22Rv1 (cell line): ENCODE measurements at regions not wholly inside any gene's neighbourhood (a gene's known extent, or its start where the extent isn't known, plus 50 kb on each side); places are given as distances from the start of the nearest gene placed in this dataset.
"Not testable (repeated sequence)": the region's sequence is repeated elsewhere in the genome, so short reads cannot be mapped to it uniquely, and the experiment has no call there.

Experiments used
- H3K27ac ChIP-seq: fragments of 450-650 bp; 2 replicates; pipeline ENCODE4 v1.5.1; 2017
- ZFX ChIP-seq: fragments of 450-650 bp; IDR thresholded peaks from 2 replicates; pipeline ENCODE4 v1.6.1; 2017; ENCODE audit warnings: antibody characterized with exemption, borderline replicate concordance
- TF ChIP-seq, protein P1 (sequence below): fragments of 450-650 bp; IDR thresholded peaks from 2 replicates; pipeline ENCODE4 v1.5.1; 2017; ENCODE audit warnings: mild to moderate bottlenecking

DNA sequence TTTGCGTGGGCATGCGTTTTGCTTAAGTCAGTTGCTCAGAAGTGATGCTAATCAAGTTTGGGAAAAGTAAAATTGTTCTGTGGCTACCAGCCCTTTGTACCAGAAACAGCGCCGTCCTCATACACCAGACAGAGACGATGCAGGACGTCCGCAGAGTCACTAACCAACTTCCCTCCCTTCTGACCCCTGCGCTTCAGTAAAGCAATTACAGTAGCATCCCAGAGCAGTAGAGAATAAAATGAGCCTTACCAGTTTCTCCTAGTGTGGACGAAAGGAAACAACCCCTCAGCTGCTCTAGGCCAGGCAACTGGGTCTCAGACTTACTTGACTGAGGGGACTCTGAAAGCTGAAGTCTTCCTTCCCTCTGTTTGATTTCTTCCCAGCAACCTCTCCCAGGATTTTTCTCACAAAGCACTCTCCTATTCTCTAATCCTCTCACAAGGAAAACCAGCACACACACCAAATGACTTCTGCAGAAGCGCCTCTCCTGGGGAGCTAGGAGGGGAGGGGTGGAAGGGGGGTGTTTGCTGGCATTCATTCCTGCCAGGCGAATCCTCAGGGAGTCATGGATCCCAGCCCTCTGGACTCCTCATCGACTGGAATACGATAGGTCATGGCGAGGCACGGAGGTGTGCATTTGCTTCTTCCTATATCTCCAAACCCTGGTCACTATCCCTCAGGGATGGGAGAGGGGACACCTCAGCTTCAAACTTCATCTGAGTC is 56.0 kb upstream of the MID1 start:
- TF ChIP-seq, protein P1, sequence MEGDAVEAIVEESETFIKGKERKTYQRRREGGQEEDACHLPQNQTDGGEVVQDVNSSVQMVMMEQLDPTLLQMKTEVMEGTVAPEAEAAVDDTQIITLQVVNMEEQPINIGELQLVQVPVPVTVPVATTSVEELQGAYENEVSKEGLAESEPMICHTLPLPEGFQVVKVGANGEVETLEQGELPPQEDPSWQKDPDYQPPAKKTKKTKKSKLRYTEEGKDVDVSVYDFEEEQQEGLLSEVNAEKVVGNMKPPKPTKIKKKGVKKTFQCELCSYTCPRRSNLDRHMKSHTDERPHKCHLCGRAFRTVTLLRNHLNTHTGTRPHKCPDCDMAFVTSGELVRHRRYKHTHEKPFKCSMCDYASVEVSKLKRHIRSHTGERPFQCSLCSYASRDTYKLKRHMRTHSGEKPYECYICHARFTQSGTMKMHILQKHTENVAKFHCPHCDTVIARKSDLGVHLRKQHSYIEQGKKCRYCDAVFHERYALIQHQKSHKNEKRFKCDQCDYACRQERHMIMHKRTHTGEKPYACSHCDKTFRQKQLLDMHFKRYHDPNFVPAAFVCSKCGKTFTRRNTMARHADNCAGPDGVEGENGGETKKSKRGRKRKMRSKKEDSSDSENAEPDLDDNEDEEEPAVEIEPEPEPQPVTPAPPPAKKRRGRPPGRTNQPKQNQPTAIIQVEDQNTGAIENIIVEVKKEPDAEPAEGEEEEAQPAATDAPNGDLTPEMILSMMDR = no peak
- no peak for TF ChIP-seq ZFX
- H3K27ac ChIP-seq = no peak overlapping the region

DNA sequence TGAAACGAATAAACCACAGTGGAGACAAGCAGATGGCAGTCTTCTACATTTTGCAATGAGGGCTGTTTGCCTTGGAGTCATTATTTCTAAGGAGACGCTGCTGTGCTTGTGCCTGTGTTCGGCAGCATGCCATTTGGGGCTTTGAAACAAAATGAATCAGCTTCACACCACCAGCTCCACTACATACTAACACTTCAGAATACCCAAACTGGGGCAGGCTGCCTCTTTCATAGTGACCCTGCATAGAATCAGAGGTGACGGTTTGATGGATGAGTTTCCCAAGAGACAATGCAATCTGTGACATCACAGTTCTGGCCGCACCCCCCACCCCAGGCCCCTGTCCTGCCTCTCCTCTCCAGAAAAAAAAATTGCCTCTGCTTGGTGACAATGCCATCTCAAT is 57.1 kb upstream of the MID1 start:
- TF ChIP-seq, protein P1 = no peak
- TF ChIP-seq ZFX = no peak
- no peak overlapping the region for H3K27ac ChIP-seq

DNA sequence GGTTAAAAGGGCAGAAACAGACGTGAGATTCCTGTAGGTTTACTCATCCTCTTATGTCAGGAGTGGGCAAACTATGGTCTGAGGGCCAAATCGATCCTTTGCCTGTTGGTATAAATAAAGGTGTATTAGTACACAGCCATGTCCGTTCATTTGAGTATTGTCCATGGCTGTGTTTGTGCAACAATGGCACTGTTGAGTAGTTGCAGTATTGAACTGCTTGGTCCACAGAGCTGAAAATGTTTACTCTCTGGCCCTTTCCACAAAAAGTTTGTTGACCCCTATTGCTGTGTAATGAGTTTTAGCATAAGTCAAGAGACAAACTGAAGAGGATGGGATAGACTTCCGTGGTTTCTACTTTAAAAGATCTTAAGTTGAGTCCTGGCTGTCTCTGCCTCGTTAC is 59.0 kb upstream of the MID1 start:
- H3K27ac ChIP-seq = no peak overlapping the region
- no peak for TF ChIP-seq ZFX
- TF ChIP-seq, protein P1 = no peak

DNA sequence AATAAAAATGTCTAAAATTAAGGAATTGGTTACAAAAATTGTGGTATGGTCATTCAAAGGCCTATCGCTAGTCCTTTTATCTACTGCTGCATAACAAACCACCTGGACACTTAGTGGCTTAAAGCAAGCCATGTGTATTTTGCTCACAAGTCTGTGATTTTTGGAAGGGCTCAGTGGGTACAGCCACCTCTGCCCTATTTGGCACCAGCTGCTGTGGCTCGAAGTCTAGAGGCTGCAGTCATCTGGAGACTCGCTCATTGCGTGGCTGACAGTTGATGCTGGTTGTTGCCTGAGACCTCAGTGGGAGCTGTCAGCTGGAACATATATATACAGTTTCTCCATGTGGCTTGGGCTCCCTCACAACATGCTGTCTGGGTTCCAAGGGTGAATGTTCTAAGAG is 60.8 kb upstream of the MID1 start:
- H3K27ac ChIP-seq = no peak overlapping the region
- no peak for TF ChIP-seq ZFX
- TF ChIP-seq, protein P1 = no peak

DNA sequence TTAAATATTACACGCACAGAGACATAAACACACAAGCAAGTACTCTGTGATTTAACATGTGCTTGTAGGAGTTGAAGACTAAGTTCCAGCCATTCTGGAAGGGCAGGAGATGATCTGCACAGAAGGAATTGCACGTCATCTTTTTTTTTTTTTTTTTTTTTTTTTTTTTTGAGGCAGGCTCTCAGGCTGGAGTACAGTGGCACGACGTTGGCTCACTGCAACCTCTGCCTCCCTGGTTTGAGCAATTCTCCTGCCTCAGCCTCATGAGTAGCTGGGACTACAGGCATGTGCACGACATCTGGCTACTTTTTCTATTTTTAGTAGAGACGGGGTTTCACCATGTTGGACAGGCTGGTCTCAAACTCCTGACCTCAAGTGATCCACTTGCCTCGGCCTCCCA is 63.2 kb upstream of the MID1 start:
- not testable (repeated sequence) for H3K27ac ChIP-seq

DNA sequence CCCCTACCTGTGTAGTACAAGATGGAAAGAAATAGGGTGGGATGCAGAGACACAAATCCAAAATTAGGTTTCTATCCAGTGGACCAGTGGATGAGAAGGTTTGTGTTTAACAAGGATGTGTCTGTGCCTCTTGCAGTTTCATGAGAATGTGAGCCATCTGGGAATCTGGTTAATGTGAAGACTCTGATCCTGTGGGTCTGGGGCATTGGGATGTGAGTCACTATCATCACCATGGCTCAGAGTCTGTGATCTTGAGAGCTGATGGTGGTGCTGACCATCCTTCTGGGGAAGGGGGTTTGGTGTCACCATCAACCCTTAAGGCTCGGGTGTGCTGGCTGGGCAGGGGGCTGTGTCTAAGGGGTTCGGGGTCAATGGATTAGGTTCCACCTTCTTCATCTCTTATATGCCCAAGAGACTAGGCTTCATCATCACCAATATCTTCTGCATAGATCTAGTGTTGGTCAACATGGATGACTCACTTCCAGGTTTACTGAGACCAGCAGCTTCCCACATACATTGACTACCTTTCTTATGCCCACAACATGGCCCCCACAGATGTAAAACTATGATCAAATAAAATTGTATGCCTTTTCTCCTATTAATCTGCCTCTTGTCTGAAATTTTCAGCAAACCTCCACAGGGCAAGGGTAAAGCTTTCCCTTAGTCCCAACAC is 65.7 kb upstream of the MID1 start:
- H3K27ac ChIP-seq = no peak overlapping the region
- TF ChIP-seq, protein P1 = no peak
- TF ChIP-seq ZFX = no peak

DNA sequence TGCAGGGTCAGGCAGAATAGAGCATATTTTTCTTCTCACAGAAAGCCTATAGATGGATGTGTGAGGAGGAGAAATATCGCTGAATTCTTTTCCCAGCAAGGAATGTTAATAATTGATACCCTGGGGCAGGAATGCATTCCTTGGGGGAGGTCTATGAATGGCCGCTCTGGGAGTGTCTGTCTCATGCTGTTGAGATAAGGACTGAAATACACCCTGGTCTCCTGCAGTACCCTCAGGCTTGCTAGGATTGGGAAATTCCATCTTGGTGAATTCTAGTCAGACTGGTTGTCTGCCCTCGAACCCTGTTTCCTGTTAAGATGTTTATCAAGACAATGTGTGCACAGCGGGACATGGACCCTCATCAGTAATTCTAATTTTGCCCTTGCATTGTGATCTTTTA is 71.4 kb upstream of the MID1 start:
- not testable (repeated sequence) for H3K27ac ChIP-seq

DNA sequence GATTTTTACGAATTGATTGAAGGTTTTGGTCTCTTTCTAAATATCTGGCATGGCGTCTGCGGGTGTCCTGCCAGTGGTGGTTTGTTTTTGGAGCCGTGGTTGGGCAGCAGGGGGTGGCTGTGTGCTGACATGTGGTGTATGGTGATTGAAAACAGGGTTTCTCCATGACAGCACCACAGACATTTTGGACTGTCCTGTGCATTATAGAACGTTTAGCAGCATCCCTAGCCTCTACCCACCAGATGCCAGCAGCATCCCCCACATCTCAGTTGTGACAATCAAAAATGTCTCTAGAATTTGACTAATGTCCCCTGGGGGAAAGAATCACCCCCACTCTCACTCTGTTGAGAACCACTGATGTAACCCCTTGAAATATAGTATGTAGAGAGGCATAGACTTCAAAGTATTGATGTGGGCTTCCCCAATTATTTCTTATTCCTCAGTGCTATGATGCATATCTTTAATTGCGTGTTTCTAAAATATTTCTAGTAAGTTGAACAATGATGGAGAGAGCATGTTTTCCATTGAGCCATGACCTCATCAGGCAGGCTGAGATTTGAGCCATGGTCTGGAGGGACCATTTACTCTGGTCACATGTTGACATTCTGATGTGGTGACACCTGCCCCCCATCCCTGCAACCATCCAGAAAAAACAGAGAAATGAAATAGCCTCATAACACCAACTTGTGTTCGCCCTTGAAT is 77.4 kb upstream of the MID1 start:
- TF ChIP-seq, protein P1 = no peak
- no peak for TF ChIP-seq ZFX
- no peak overlapping the region for H3K27ac ChIP-seq
